ENCODE measurements at regions not wholly inside any gene's neighbourhood (a gene's known extent, or its start where the extent isn't known, plus 50 kb on each side); places are given as distances from the start of the nearest gene placed in this dataset.

DNA sequence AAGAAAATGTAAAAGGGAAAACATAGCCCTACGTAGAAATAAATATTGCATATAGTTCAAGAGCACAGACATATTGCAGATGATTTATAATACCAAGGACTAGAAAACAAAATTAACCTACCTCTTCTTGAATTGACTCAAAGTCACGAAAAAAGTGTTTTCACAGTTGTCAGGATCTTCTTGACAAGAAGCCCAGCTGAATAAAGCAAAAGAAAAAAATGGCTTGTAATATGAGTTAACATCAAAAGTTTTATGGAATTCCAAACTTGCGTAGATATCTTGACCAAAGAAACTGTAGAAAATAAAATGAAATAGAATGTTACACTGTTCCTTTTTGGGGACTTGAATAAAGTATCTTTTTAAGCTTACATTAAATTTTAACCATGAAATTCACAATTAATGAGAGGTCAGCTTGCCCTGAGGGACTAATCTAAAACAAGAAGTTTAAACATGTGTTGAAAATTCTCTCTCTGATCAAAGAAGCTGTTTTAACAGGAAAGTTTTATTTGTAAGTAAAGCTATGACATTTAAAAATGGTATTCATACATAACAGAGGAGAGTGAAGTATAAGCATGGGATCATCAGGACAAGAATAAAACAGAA is 133.1 kb upstream of the SEMA3C start:
- TF ChIP-seq, protein P1, sequence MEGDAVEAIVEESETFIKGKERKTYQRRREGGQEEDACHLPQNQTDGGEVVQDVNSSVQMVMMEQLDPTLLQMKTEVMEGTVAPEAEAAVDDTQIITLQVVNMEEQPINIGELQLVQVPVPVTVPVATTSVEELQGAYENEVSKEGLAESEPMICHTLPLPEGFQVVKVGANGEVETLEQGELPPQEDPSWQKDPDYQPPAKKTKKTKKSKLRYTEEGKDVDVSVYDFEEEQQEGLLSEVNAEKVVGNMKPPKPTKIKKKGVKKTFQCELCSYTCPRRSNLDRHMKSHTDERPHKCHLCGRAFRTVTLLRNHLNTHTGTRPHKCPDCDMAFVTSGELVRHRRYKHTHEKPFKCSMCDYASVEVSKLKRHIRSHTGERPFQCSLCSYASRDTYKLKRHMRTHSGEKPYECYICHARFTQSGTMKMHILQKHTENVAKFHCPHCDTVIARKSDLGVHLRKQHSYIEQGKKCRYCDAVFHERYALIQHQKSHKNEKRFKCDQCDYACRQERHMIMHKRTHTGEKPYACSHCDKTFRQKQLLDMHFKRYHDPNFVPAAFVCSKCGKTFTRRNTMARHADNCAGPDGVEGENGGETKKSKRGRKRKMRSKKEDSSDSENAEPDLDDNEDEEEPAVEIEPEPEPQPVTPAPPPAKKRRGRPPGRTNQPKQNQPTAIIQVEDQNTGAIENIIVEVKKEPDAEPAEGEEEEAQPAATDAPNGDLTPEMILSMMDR (IDR thresholded peaks at IDR 0.05) = no peak
- TF ChIP-seq BHLHE40 (IDR thresholded peaks at IDR 0.05; ENCODE audit: low read depth, low read length) (no peak), ZFP36 (IDR thresholded peaks at IDR 0.05; ENCODE audit: borderline replicate concordance, partially characterized antibody) (no peak), RCOR1 (IDR thresholded peaks at IDR 0.05; ENCODE audit: low read depth, low read length) (no peak), POLR2A (IDR thresholded peaks at IDR 0.05; ENCODE audit: low read length) (no peak), RNF2 (IDR thresholded peaks at IDR 0.05; ENCODE audit: borderline replicate concordance, low read depth) (no peak), KDM5A (IDR thresholded peaks at IDR 0.05) (no peak), RAD21 (conservative IDR thresholded peaks at IDR 0.05 in 1 of 2, IDR thresholded peaks at IDR 0.05 in 1 of 2) (no peak), ZSCAN20 (CRISPR knock-in tag; IDR thresholded peaks at IDR 0.05) (no peak)
- TF ChIP-seq, protein P2, sequence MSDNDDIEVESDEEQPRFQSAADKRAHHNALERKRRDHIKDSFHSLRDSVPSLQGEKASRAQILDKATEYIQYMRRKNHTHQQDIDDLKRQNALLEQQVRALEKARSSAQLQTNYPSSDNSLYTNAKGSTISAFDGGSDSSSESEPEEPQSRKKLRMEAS (IDR thresholded peaks at IDR 0.05) = no peak
- TF ChIP-seq, protein P3, sequence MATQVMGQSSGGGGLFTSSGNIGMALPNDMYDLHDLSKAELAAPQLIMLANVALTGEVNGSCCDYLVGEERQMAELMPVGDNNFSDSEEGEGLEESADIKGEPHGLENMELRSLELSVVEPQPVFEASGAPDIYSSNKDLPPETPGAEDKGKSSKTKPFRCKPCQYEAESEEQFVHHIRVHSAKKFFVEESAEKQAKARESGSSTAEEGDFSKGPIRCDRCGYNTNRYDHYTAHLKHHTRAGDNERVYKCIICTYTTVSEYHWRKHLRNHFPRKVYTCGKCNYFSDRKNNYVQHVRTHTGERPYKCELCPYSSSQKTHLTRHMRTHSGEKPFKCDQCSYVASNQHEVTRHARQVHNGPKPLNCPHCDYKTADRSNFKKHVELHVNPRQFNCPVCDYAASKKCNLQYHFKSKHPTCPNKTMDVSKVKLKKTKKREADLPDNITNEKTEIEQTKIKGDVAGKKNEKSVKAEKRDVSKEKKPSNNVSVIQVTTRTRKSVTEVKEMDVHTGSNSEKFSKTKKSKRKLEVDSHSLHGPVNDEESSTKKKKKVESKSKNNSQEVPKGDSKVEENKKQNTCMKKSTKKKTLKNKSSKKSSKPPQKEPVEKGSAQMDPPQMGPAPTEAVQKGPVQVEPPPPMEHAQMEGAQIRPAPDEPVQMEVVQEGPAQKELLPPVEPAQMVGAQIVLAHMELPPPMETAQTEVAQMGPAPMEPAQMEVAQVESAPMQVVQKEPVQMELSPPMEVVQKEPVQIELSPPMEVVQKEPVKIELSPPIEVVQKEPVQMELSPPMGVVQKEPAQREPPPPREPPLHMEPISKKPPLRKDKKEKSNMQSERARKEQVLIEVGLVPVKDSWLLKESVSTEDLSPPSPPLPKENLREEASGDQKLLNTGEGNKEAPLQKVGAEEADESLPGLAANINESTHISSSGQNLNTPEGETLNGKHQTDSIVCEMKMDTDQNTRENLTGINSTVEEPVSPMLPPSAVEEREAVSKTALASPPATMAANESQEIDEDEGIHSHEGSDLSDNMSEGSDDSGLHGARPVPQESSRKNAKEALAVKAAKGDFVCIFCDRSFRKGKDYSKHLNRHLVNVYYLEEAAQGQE (IDR thresholded peaks at IDR 0.05) = no peak
